PC-9 (cell line): ENCODE measurements at regions not wholly inside any gene's neighbourhood (a gene's known extent, or its start where the extent isn't known, plus 50 kb on each side); places are given as distances from the start of the nearest gene placed in this dataset.

Experiments
- BruUV-seq: library from RNA; stranded (reverse); fragments of 400-500 nt; replicated peaks from 2 replicates; lab custom pipeline; 2021; lab: Mats Ljungman, UMichigan
- CTCF ChIA-PET: fragments of 300-600 bp; sonication (Branson Sonifier 250); formaldehyde crosslinking; loops from one replicate; lab custom pipeline; 2022; ENCODE audit warnings: antibody characterized with exemption; lab: Charles Lee
- POLR2A ChIA-PET: fragments of 300-600 bp; sonication (Branson Sonifier 250); formaldehyde crosslinking; loops from one replicate; lab custom pipeline; 2022; ENCODE audit warnings: antibody characterized with exemption; ENCODE audit not compliant: unreplicated experiment; lab: Charles Lee
- DNase-seq, 2 experiments: peaks; one replicate each; pipeline versions ENCODE4 v3.0.0 to v3.0.0-alpha.2; 2015 to 2022; ENCODE audit warnings: mixed read lengths in 1 of 2
- H2AFZ ChIP-seq: fragments of 200-600 bp; sonication (generic); 2 replicates; pipeline ENCODE4 v1.8.1; 2017; ENCODE audit warnings: antibody characterized with exemption
- H3F3A ChIP-seq: fragments of 200-600 bp; sonication (generic); 2 replicates; pipeline ENCODE4 v1.8.1; 2017; ENCODE audit warnings: antibody characterized with exemption, mild to moderate bottlenecking, low read depth; ENCODE audit not compliant: insufficient read depth
- H3K27ac ChIP-seq: fragments of 200-600 bp; sonication (generic); 2 replicates; pipeline ENCODE4 v1.6.1; 2016; ENCODE audit warnings: mixed run types
- H3K27me3 ChIP-seq: fragments of 200-600 bp; sonication (generic); 2 replicates; pipeline ENCODE4 v1.6.1; 2016; ENCODE audit warnings: low read depth, mixed run types; ENCODE audit not compliant: insufficient read depth
- H3K36me3 ChIP-seq: fragments of 200-600 bp; sonication (generic); 2 replicates; pipeline ENCODE4 v1.6.1; 2016; ENCODE audit warnings: low read depth, mixed run types
- H3K4me1 ChIP-seq: fragments of 200-600 bp; sonication (generic); replicated peaks from 2 replicates; pipeline ENCODE4 v1.6.1; 2016; ENCODE audit warnings: mixed run types; ENCODE audit not compliant: insufficient read depth
- H3K4me2 ChIP-seq: fragments of 200-600 bp; sonication (generic); 2 replicates; pipeline ENCODE4 v1.6.1; 2017; ENCODE audit warnings: mixed run types
- H3K4me3 ChIP-seq: fragments of 200-600 bp; sonication (generic); 2 replicates; pipeline ENCODE4 v1.6.1; 2016; ENCODE audit warnings: mixed run types
- H3K79me2 ChIP-seq: fragments of 200-600 bp; sonication (generic); 2 replicates; pipeline ENCODE4 v1.6.1; 2017; ENCODE audit warnings: low read depth, mixed run types
- H3K9me2 ChIP-seq: fragments of 200-600 bp; sonication (generic); 2 replicates; pipeline ENCODE4 v1.8.1; 2017; ENCODE audit warnings: mild to moderate bottlenecking; ENCODE audit not compliant: insufficient read depth
- H3K9me3 ChIP-seq: fragments of 200-600 bp; sonication (generic); 2 replicates; pipeline ENCODE4 v1.8.1; 2016; ENCODE audit warnings: low read depth; ENCODE audit not compliant: insufficient read depth
- H4K20me1 ChIP-seq: fragments of 200-600 bp; sonication (generic); 2 replicates; pipeline ENCODE4 v1.8.1; 2017; ENCODE audit not compliant: insufficient read depth
- EZH2 ChIP-seq: fragments of 200-600 bp; sonication (generic); IDR thresholded peaks from 2 replicates; pipeline ENCODE4 v1.8.0; 2017; ENCODE audit warnings: antibody characterized with exemption, low read depth
- intact Hi-C: fragments of 100-400 bp; cut with micrococcal nuclease; formaldehyde crosslinking; loops from one replicate; pipeline ENCODE4 v1.10.0; 2022; ENCODE audit not compliant: unreplicated experiment
- TF ChIP-seq, protein P1 (sequence below): fragments of 200-600 bp; sonication (generic); conservative IDR thresholded peaks from 2 replicates; pipeline ENCODE4 v1.6.1; 2017; ENCODE audit warnings: mixed run types, antibody characterized with exemption, mild to moderate bottlenecking, moderate library complexity

GRCh38 chr18:24786027-24786426 lies 325.6 kb downstream of the HRH4 start:
- no peak for DNase-seq
- Histone ChIP-seq H2AFZ (no peak overlapping the region), H3K9me3 (no peaks in the 10 kb centered on the region), H3K4me1 (no peaks in the 10 kb centered on the region), H3K36me3 (no peaks in the 10 kb centered on the region), H3K4me3 (no peak overlapping the region), H3F3A (no peaks in the 10 kb centered on the region), H3K4me2 (no peak overlapping the region), H3K27ac (no peak overlapping the region), H4K20me1 (no peaks in the 10 kb centered on the region), H3K79me2 (no peaks in the 10 kb centered on the region), H3K9me2 (no peaks in the 10 kb centered on the region), H3K27me3 (peaks cover 6% of the 10 kb centered on the region; the same call in 1 of the 2 replicates)
- ChIA-PET POLR2A (no interaction called here), CTCF (no interaction called here)
- intact Hi-C loops = no loop called here
- TF ChIP-seq, protein P1, sequence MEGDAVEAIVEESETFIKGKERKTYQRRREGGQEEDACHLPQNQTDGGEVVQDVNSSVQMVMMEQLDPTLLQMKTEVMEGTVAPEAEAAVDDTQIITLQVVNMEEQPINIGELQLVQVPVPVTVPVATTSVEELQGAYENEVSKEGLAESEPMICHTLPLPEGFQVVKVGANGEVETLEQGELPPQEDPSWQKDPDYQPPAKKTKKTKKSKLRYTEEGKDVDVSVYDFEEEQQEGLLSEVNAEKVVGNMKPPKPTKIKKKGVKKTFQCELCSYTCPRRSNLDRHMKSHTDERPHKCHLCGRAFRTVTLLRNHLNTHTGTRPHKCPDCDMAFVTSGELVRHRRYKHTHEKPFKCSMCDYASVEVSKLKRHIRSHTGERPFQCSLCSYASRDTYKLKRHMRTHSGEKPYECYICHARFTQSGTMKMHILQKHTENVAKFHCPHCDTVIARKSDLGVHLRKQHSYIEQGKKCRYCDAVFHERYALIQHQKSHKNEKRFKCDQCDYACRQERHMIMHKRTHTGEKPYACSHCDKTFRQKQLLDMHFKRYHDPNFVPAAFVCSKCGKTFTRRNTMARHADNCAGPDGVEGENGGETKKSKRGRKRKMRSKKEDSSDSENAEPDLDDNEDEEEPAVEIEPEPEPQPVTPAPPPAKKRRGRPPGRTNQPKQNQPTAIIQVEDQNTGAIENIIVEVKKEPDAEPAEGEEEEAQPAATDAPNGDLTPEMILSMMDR = no peak
- no peak for TF ChIP-seq EZH2
- BruUV-seq = no TSS peak

DNA sequence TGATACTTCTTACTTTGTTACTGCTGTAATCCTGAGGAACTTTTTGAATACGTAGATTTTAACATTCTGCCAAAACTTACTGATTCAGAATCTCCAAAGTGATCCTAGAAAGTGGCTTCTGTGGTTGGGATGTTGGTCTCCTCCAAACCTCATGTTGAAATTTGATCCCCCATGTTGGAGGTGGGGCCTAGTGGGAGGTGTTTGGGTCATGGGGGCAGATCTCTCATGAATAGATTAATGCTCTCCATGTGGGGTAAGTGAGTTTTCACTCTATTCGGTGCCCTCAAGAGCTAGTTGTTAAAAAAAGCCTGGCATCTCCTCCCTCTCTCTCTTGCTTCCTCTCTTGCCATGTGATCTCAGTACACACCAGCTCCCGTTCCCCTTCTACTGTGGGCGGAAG lies 329.9 kb downstream of the HRH4 start:
- Histone ChIP-seq H3K36me3 (no peaks in the 10 kb centered on the region), H3K4me1 (no peaks in the 10 kb centered on the region), H3K9me3 (no peaks in the 10 kb centered on the region), H3F3A (no peaks in the 10 kb centered on the region), H3K27ac (no peak overlapping the region), H4K20me1 (no peaks in the 10 kb centered on the region), H3K4me2 (no peak overlapping the region), H3K9me2 (no peaks in the 10 kb centered on the region), H3K27me3 (no peaks in the 10 kb centered on the region), H3K79me2 (no peaks in the 10 kb centered on the region), H3K4me3 (no peak overlapping the region), H2AFZ (no peak overlapping the region)
- ChIA-PET CTCF (no interaction called here), POLR2A (no interaction called here)
- intact Hi-C loops = no loop called here
- no peak for TF ChIP-seq EZH2
- TF ChIP-seq, protein P1 = no peak
- BruUV-seq = no TSS peak
- no peak for DNase-seq

GRCh38 chr18:24791751-24792545 lies 331.5 kb downstream of the HRH4 start:
- H3K36me3 ChIP-seq = no peaks in the 10 kb centered on the region
- ChIA-PET CTCF (no interaction called here), POLR2A (no interaction called here)
- H3K9me2 ChIP-seq = no peaks in the 10 kb centered on the region
- no TSS peak for BruUV-seq
- no peaks in the 10 kb centered on the region for H3K27me3 ChIP-seq
- no peaks in the 10 kb centered on the region for H3F3A ChIP-seq
- no peak overlapping the region for H3K4me3 ChIP-seq
- H3K27ac ChIP-seq = no peak overlapping the region
- H2AFZ ChIP-seq = no peak overlapping the region
- no peak overlapping the region for H3K4me2 ChIP-seq
- no peak for TF ChIP-seq EZH2
- TF ChIP-seq, protein P1 = no peak
- intact Hi-C loops = no loop called here
- no peaks in the 10 kb centered on the region for H3K9me3 ChIP-seq
- no peak for DNase-seq
- H3K79me2 ChIP-seq = no peaks in the 10 kb centered on the region
- no peaks in the 10 kb centered on the region for H3K4me1 ChIP-seq
- no peaks in the 10 kb centered on the region for H4K20me1 ChIP-seq
